ENCODE measurements at regions not wholly inside any gene's neighbourhood (a gene's known extent, or its start where the extent isn't known, plus 50 kb on each side); places are given as distances from the start of the nearest gene placed in this dataset.

DNA sequence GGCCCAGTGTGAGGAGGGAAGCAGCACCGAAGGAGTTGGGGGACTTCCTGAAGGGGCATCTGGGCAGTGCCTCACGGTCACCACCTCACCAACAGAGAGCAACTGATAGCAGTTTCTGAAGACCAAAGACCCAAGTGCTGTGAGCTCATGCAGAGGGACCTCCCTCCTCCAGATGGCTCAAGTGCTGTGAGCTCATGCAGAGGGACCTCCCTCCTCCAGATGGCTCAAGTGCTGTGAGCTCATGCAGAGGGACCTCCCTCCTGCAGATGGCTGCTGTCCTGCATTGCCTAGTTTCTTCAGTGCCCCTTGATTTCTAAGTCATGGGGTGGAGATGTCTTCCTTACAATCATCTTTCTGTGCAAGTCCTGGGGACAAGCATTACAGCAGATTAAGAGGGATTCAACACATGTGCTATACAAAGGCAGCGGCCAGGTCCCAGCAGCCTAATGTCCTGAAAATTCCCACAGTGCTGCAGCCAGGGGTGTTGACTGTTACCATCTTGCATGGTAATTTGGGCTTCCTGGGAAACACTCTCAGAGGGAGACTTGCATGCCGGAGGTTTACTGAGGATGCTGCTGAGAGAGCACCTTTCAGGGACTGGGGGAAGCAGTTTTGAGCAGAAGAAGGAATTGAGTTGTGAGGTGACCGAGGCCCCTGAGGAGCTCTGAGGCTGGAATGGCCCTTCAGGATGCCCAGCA lies 409.3 kb downstream of the GALR1 start:
- no peak for DNase-seq (ENCODE audit: low read depth)

DNA sequence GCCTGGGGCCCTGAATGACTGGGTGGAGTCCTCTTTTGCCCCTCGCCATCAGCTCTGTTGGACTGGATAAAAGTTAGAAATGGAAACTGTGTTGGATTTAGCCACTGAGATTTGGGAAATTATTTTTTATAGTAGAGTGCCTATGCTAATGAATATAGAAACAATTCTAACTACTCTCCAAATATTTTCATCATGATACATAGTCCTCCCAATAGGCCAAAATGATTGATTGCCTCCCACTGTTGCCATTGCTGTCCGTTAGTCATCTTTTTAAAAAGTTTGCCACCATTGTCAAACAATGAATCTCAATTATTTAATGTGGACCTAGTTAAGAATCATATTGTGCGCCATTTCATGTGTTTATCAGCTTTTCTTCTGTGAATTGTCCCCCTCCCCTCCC lies 417.0 kb downstream of the GALR1 start:
- no peak for DNase-seq (ENCODE audit: low read depth)

DNA sequence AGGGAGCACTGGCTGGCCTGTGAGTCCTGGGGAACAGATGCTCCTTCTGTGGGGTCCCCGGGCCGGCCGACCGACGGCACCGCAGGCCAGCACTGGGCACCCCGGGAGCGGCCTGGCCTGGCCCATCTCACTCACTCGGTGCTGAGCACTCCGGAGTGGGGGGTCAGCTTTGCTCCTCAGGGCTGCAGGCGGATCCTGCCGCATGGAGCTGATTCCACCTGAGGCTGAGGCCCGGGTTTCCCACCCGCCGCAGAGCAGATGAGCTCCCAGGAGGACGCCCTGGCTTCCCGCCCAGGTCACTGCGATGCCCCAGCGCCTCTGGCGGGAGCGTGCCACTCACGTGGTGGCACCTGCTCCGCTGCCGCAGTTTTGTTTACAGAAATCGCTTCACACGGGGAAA lies 418.6 kb downstream of the GALR1 start:
- DNase-seq (ENCODE audit: low read depth) = no peak

DNA sequence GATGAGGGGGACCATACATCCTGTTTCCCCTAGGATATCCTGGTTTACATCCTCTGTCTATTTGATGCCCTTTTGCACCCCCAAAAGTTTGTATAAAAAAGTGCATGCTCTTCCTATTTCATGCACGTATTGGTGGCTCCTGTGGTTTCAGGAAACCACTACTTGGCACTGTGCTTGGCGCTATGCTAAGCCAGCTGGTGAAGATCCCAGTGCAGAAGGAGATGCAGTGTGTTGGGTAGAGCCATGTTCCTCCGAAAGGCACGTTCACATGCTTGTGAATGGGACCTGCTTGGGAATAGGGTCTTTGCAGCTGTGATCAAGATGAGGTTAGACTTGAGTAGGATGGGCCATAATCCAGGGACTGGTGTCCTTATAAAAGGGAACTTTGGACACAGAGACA lies 419.7 kb downstream of the GALR1 start:
- no peak for DNase-seq (ENCODE audit: low read depth)

DNA sequence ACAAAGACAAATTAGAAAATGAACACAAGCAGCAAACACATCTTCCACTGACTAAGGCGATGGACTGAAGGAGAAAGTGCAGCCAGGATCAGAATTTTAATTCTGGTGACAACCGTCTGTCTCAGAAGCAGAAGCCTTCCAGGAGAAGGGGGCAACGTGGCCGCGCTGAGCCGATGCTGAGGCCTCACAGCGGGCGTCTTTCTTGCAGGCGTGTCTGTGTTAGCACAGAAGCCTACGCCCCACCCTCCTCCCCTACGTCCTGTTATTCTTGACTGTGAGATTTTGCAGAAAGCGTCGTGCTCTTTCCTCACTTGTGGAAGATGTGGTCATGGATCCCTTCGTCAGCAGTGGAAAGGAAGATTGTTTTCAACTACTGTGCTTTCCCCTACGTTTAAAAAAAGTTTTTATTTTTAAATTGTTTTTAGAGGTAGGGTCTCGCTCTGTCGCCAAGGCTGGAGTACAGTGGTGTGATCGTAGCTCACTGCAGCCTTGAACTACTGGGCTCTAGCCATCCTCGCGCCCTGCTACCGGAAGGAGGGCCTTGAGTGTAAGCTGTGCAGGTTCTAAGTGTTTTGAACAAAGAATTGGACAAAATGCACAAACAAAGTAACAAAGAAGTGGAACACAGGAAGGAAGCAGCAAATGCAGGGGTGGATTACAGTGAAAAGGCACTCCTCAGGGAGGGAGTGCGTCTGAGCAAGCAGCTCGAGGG lies 422.0 kb downstream of the GALR1 start:
- no peak for DNase-seq (ENCODE audit: low read depth)

DNA sequence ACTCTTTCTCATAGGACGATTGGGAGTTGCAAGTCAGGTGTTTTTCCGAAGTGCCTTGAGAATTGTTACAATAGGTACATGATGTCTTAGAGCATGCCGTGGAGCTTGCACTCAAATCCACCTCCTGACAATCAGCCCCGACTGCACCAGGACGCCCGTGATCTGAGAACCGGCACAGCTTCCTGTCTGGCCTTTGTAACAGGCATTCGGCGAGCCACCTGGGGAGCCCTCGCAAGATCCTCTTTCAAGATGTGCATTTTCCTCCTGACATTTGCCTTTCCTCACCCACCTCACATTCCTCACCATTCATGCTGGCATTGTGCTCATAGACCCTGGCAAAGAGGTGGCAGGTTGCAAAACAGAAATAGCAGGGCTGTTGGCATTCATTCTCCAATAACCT lies 427.3 kb downstream of the GALR1 start:
- no peak for DNase-seq (ENCODE audit: low read depth)

DNA sequence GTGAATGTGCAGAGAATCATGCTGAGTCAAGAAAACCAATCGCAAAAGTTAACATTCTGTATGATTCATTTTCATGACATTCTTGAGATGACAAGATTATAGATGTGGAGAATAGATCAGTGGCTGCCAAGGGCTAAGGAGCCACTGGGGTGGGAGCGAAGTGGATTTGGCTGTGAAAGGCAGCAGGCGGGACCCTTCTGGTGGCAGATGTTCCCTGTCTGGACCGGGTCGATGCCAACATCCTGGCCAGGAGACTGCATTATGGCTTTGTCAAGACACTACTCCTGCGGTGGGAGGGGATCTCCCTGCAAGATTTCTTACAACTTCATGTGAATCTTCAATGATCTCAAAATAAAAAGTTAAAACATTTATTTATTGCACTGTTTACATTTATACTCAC lies 427.9 kb downstream of the GALR1 start:
- no peak for DNase-seq (ENCODE audit: low read depth)

DNA sequence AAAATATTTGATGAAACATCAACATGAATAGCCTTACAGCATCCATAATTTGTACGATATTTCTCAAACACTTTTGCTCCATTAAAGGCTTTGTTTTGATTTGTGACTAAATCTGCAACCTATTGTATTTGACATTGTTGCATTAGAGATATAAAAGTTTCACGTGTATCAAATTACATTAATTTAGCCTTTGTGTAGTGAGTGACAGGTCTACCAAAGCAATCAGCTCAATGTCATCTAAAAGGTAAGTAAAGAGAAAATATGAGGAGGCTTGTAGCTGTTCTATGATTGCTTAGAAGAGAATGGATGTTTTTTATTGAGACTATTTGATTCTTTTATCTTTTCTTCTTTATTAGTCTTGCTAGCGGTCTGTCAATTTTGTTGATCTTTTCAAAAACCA lies 430.2 kb downstream of the GALR1 start:
- no peak for DNase-seq (ENCODE audit: low read depth)

DNA sequence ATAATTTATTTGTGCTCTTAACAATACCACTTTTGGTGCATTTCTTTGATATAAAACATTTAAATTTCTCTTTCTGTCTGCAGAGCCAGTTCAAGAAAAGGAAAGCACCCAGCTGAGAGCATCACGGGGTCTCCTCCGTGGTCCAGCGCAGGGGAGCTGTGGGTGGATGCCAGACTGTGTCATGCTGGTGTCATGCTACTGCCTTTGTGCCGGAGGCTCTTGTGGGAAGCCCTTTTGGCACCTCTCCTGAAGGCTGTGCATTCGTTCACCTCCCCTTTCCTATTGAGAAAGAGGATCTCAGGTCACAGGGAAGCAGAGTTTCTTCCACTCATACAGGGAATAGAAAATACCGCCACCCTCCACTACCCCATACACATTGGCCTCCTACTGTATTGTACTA lies 450.4 kb downstream of the GALR1 start:
- DNase-seq (ENCODE audit: low read depth) = no peak

DNA sequence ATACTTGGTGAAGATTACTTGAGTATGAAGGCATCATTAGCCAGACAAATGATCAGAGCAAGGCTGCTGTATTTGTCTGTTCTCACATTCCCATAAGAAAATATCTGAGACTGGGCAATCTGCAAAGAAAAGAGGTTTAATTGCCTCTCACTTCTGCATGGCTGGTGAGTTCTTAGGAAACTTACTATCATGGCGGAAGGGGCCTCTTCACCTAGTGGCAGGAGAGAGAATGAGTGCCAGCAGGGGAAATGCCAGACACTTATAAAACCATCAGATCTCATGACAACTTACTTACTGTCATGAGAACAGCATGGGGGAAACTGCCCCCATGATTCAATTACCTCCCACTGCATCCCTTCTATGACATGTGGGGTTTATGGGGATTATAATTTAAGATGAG lies 452.3 kb downstream of the GALR1 start:
- no peak for DNase-seq (ENCODE audit: low read depth)

DNA sequence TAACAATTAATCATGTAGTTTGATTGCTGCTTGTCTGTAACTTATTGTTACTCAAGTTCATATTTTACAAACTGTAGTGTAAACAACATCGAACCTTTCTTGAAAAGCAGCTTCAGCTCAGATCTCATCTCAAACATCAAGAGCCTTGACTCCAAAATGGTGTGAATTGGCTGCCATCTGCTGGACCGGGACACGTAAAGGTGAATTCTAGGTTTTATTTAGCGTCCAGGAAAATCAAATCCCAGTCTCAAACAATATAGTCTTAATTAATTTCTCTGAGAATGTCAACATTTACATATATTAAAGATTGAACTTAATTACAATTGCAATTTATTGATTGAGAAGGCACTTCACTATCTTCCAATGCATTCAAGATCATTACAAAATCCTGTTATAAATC lies 453.0 kb downstream of the GALR1 start:
- no peak for DNase-seq (ENCODE audit: low read depth)

DNA sequence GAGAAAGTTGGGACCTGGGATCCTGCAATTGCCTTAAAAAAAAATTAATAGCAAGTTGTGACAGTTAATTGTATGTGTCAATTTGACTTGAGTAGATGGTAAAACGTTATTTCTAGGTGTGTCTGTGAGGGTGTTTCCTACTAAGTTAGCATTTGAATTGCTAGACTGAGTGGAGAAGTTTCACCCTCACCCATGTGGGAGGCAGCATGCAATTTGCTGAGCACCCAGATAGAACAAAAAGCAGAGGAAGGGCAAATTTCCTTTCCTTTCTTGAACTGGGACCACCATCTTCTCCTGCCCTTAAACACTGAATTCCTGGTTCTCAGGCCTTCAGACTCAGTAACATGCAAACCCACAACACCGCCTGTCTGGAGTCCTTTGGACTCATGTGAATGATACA lies 455.7 kb downstream of the GALR1 start:
- no peak for DNase-seq (ENCODE audit: low read depth)

DNA sequence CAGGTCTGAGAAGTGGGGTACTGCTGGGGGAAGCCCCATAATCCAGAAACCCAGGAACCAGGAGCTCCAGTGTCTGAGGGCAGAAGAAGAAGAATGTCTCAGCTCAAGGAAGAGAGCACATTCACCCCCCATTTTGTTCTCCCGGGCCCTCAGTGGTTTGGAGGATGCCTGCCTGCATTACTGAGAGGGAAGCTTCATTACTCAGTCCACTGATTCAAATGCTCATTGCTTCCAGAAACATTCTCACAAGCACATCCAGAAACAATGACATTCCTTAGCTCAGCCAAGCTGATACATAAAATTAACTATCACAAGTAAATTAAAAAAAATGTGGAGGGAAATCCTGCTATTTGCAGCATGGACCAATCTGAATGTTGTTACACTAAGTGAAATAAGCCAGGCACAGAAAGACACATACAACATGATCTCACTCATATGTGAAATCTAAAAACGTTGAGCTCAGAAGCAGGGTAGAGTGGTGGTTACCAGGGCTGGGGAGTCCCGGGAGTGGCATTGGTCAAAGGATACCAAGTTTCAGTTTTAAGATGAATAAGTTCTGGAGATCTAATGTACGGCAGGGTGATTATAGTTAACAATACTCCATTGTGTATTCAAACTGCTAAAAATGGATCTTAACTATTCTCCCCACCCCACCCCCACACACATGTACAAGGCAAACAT lies 459.3 kb downstream of the GALR1 start:
- DNase-seq (ENCODE audit: low read depth) = no peak

DNA sequence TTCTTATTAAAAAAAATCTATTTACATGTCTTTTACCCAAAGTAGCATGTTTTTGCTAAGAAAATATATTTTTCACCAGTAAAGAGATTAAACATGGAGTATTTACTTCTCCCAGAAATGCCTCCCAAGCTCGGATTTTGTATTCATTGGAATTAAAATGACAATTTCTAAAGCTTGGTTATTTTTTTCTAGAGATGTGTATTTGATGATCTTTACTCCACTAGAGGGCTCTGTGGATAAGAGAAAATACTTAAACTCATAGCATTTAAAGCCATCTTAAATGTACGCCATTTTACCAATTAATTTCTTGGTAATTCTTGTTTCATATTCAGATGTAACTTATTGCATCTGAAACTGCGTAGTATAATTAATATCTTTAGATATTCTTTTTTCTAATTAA lies 461.4 kb downstream of the GALR1 start:
- no peak for DNase-seq (ENCODE audit: low read depth)

DNA sequence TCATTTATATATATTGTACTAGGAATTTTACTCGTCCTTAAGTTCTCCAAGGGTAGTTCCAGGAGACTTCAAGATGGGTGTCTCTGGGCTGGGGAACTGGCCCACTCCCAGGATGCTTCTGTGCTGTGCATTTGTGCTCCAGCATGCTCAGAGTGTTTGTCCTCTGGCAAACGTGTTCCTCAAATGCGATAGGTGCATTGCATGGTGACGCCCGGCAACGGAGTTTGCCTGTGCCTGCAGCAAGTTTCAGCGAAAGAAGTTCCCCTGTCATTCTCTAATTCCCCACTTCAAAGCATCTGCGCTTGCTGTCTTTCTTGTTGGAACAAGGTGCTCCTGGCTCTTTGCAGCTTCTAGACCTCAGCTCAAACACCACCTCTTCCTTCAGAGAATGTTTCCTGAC lies 465.1 kb downstream of the GALR1 start:
- DNase-seq (ENCODE audit: low read depth) = no peak

DNA sequence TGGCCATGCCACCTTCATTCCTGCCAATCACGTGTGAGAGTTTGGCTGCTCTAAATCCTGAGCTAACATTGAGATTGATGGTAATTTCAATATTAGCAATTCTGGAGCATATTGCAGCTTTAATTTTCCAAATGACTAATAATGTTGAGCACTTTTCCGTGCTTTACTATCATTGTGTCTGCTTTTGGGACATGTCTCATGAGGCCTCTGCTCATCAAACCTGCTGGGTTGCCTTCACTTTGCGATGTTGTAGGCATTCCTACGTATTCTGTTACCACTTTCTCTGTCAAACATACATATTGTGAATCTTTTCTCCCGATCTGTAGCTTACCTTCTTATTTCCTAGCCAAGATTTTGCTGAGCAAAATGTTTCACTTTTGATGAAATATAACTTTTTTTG lies 466.6 kb downstream of the GALR1 start:
- DNase-seq (ENCODE audit: low read depth) = no peak

DNA sequence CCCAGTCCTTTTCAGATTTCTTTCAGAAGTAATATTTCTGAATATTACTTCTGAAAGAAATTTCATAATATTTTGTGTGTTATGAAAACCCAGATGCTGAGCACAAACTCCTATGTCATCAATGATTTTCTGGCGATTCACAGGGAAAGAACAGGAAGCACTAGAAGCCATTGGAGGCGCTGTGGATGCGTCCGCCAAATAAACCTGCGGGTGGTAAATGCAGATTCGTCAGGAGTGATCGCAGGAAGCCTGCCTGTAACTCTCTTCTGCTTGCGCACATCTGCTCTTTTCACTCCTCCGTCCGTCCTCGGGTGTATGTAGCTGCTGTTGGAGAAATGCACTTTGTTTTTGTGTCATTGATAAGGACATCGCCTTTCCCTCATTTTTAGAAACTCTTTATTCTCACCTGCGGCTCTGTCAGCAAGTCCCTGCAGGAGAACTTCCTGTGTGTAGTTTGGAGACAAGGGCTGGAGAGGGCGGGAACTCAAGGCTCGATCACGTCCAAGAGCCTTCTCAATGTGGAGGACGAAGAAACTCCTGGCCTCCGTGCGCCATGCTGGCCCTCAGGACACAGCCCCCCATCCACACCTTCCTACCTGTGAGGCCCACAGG lies 483.8 kb downstream of the GALR1 start:
- DNase-seq (ENCODE audit: low read depth) = no peak

DNA sequence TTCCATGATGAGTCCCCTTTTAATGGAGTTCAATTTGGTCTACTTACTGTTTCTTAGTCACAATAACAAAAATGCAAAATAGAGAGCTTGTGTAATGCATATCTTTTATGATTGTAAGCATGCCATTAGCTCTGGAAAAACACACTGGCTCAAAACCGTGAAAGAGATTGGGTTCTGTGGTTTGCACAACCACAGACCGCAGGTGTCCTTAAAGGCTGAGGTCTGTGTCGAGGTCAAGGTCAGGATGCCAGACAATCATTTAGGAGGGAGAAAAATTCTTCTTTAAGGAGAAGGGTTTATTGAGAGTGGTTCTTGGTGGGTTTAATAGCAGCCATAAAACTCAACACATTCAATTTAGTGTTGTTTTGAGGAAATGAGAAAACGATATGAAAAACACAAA lies 487.2 kb downstream of the GALR1 start:
- no peak for DNase-seq (ENCODE audit: low read depth)

DNA sequence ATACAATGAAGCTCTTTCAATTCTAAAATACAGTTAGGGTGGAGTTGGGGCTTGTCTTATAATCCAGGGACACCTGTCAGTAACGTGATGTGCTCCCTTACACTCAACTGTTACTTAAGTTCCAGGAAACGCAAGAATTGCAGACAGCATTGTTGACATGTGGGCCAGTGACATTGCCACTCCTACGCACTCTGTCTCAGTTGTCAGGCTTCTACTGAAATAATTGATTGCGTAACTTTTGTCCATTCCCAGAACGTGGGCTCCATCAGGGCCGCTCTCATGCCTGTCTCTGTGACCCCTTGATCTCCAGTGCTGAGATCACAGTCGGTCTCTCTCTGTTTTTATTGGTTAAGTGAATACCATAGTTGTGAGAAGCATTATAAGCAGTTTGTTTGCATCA lies 487.8 kb downstream of the GALR1 start:
- DNase-seq (ENCODE audit: low read depth) = no peak

DNA sequence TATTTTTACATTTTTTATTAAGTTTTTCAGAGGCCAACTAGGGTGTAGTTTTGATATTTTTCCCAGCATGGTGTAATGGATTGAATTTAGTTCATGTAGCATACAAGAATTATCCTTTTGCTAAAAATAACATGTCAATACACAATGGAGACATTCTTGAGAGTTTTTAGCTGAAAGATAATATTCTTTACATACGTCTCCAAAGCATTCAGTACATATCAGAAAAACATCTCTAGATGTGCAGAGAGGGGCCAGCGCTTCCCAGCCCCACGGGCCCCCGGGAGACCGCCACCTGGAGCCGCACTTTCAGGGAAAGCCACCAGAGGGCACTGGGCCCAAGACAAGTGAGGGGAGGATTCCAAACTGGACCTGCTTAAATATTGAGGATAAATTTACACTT lies 499.4 kb downstream of the GALR1 start:
- DNase-seq (ENCODE audit: low read depth) = no peak

DNA sequence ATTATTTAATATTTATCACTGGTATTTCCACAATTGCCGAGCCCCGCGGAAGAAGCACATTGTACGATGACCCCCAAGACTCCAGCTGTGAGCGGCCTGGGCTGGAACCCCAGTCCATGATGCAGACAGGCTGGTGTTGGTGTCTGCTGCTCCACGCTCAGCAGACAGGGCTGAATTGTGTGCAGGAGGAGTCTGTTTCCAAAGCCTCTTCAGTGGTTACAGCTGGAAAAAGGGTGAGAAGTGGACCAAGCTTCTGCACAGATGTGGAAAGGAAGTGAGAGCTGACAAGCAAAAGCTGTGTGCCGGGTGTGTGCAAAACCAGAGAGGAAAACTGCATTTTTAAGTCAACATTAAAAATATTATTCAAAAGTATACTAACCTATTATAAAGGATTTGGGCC lies 500.4 kb downstream of the GALR1 start:
- no peak for DNase-seq (ENCODE audit: low read depth)

DNA sequence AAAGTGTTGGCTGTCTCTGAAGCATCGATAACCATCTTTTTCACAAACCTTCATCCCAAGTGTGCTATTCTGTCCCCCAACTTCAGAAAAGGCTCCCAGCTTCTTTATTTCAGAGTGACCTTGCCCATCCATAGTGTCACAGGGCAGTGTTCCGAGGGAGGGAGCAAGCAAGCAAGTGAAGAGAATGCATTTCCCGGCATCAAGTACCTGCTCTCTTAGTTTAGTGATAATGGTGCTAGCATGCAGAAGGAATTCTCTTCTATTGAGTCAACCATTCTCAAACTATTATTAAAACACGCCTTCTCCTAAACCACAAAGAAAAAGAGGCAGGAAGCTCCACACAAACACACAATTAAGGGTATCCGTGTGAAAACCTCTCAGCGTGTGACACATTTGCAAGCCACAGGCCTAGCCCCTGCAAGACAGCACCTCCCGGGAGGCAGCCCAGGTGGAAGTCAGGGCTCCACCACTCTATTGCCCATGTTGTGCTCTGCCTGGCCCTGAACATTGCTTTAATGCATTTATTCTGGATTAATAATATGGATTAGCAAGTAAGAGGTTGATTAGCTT lies 504.9 kb downstream of the GALR1 start:
- no peak for DNase-seq (ENCODE audit: low read depth)

DNA sequence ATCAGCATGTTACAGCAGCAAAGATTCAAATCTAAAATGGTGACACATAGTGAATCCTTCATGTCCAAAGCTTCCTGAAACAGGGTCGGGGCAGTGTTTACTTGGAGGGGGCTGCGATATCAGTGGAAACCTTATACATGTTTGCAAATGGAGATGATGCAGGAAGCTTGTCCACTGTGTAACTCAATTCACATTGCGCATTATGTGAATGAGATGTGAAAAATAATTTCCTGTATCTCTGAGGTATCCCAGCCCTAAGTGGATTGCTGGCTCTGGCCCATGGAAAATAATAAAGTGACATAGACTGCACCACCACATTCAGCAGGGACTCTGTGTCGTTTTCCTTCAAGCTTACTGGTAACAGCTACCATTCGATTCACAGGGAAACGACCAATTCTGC lies 505.5 kb downstream of the GALR1 start:
- no peak for DNase-seq (ENCODE audit: low read depth)
